ENCODE measurements at regions not wholly inside any gene's neighbourhood (a gene's known extent, or its start where the extent isn't known, plus 50 kb on each side); places are given as distances from the start of the nearest gene placed in this dataset.

DNA sequence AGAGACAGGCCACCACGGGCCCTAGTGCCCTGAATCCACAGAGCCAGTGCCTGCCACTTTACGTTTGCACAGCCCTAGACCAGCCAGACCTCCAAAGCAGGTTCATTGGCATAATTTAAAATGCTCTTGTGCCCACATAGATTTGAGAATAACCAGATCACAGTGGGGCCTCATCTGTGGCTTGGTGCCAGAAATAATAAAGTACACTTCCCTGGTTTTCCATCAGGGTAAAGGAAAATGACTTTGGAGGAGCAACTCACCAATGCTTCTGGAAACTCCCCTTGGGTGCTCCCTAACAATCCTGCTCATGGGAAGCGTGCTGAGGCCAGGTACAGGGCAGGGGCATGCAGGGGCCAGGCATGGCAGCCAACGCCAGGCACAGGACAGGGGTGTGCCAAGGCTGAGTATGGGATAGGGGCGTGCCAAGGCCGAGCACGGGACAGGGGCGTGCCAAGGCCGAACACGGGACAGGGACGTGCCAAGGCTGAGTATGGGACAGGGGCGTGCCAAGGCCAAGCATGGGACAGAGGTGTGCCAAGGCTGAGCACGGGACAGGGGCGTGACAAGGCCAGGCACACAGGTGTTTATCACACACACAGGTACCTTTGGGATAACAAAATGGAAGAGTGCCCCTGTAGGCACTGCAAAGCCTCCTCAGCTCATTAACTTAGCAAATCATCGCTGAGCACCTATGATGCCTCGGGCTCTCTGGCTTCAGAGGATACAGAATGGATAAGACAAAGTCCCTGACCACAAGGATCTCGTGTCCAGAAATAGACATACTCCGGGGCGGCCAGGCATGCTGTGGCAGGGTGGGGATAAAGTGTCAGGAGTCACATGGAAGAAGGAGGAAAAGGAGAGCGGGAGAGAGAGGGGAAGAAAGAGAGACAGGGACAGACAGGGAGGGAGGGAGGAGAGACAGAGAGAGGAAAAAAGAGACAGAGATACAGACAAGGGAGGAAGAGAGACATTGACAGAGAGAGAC, 334.7 kb downstream of the EIPR1 start:
- Histone ChIP-seq H3K4me1 (ENCODE audit: control insufficient read depth, insufficient read depth, low read length) (no peaks in the 10 kb centered on the region; the same call in 1 of the 2 replicates), H3K9me3 (replicated peaks; ENCODE audit: control insufficient read depth, insufficient read depth, low read length) (no peaks in the 10 kb centered on the region; the same call in 2 of the 3 replicates), H4K20me1 (ENCODE audit: control insufficient read depth, insufficient read depth) (no peaks in the 10 kb centered on the region), H3K4me2 (ENCODE audit: control insufficient read depth, insufficient read depth) (no peak overlapping the region), H3K79me2 (ENCODE audit: control insufficient read depth, insufficient read depth, low read length) (no peaks in the 10 kb centered on the region), H3K36me3 (ENCODE audit: control insufficient read depth in 2 of 2, insufficient read depth in 2 of 2, low read length in 1 of 2) (no peaks in the 10 kb centered on the region), H3K4me3 (no peak overlapping the region), H2AFZ (ENCODE audit: control insufficient read depth, low read depth, low read length) (no peak overlapping the region), H3K27ac (ENCODE audit: control insufficient read depth, insufficient read depth) (no peak overlapping the region), H3K9ac (ENCODE audit: control insufficient read depth, insufficient read depth, low read length) (no peak overlapping the region), H3K27me3 (replicated peaks in 1 of 2; ENCODE audit: control insufficient read depth in 2 of 2, insufficient read depth in 2 of 2, low read length in 1 of 2) (no peaks in the 10 kb centered on the region)
- POLR2A ChIA-PET, result no interaction called here
- RAD21 ChIA-PET (ENCODE audit: unreplicated experiment), result no interaction called here
- intact Hi-C loops (cut with micrococcal nuclease; ENCODE audit: unreplicated experiment), result no loop called here
- SMC1A ChIA-PET (ENCODE audit: uncharacterized antibody, unreplicated experiment), result no interaction called here
- CTCF ChIA-PET, result no interaction called here
- in situ Hi-C loops (cut with MboI), result no loop called here
- no peak for ATAC-seq
- 36% methylated on average over 20 of the region's 20 CpGs for WGBS (ENCODE audit: insufficient coverage, insufficient replicate concordance, low lambda C conversion rate, missing lambda C conversion rate)
- BruUV-seq (replicated peaks), result no TSS peak
- DNase-seq (ENCODE audit: low read depth, low spot score), result no peak
- no peak for FAIRE-seq
- TF ChIP-seq, protein P1, sequence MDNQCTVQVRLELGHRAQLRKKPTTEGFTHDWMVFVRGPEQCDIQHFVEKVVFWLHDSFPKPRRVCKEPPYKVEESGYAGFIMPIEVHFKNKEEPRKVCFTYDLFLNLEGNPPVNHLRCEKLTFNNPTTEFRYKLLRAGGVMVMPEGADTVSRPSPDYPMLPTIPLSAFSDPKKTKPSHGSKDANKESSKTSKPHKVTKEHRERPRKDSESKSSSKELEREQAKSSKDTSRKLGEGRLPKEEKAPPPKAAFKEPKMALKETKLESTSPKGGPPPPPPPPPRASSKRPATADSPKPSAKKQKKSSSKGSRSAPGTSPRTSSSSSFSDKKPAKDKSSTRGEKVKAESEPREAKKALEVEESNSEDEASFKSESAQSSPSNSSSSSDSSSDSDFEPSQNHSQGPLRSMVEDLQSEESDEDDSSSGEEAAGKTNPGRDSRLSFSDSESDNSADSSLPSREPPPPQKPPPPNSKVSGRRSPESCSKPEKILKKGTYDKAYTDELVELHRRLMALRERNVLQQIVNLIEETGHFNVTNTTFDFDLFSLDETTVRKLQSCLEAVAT (IDR thresholded peaks at IDR 0.05), result no peak
- TF ChIP-seq RAD51 (IDR thresholded peaks at IDR 0.05) (no peak), EZH2 (IDR thresholded peaks at IDR 0.05; ENCODE audit: borderline replicate concordance, control insufficient read depth, low read depth, low read length) (no peak), CREM (IDR thresholded peaks at IDR 0.05; ENCODE audit: low read depth) (no peak), NFYA (IDR thresholded peaks at IDR 0.05; ENCODE audit: borderline replicate concordance, low read depth, low read length) (no peak), MTA2 (IDR thresholded peaks at IDR 0.05; ENCODE audit: low read depth) (no peak), SIX5 (IDR thresholded peaks at IDR 0.05; ENCODE audit: low read depth, low read length, severe bottlenecking) (no peak), ZNF24 (IDR thresholded peaks at IDR 0.05) (no peak), BMI1 (IDR thresholded peaks at IDR 0.05; ENCODE audit: borderline replicate concordance) (no peak), POU2F2 (IDR thresholded peaks at IDR 0.05; ENCODE audit: borderline replicate concordance, low read depth, low read length) (no peak), EED (IDR thresholded peaks at IDR 0.05; ENCODE audit: low read depth) (no peak), YBX1 (IDR thresholded peaks at IDR 0.05) (no peak), TCF3 (IDR thresholded peaks at IDR 0.05; ENCODE audit: borderline replicate concordance, insufficient read depth, low read depth, low read length) (no peak), ZBED1 (IDR thresholded peaks at IDR 0.05; ENCODE audit: borderline replicate concordance) (no peak)
- TF ChIP-seq, protein P2, sequence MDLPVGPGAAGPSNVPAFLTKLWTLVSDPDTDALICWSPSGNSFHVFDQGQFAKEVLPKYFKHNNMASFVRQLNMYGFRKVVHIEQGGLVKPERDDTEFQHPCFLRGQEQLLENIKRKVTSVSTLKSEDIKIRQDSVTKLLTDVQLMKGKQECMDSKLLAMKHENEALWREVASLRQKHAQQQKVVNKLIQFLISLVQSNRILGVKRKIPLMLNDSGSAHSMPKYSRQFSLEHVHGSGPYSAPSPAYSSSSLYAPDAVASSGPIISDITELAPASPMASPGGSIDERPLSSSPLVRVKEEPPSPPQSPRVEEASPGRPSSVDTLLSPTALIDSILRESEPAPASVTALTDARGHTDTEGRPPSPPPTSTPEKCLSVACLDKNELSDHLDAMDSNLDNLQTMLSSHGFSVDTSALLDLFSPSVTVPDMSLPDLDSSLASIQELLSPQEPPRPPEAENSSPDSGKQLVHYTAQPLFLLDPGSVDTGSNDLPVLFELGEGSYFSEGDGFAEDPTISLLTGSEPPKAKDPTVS (IDR thresholded peaks at IDR 0.05; ENCODE audit: low read depth, low read length), result no peak
- TF ChIP-seq, protein P3, sequence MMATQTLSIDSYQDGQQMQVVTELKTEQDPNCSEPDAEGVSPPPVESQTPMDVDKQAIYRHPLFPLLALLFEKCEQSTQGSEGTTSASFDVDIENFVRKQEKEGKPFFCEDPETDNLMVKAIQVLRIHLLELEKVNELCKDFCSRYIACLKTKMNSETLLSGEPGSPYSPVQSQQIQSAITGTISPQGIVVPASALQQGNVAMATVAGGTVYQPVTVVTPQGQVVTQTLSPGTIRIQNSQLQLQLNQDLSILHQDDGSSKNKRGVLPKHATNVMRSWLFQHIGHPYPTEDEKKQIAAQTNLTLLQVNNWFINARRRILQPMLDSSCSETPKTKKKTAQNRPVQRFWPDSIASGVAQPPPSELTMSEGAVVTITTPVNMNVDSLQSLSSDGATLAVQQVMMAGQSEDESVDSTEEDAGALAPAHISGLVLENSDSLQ (IDR thresholded peaks at IDR 0.05), result no peak

Measured in GM12878 (cell line).